HepG2 (cell line): ENCODE measurements at regions not wholly inside any gene's neighbourhood (a gene's known extent, or its start where the extent isn't known, plus 50 kb on each side); places are given as distances from the start of the nearest gene placed in this dataset.

Experiments
- ATAC-seq: fragments of 200-7000 bp; cut with Tn5 transposase; 3 replicates; pipeline ENCODE4 v1.9.1; 2020; ENCODE audit warnings: mild to moderate bottlenecking, moderate library complexity
- BruUV-seq: library from RNA; stranded (reverse); fragments of 400-500 nt; replicated peaks from 2 replicates; lab custom pipeline; 2021; lab: Mats Ljungman, UMichigan
- CTCF ChIA-PET: fragments of 300-600 bp; formaldehyde crosslinking; extraction: SDS; loops from one replicate; lab custom pipeline; 2021; ENCODE audit warnings: low total read pairs, inconsistent platforms, low intra/inter-chr PET ratio; lab: Yijun Ruan, JAX
- POLR2A ChIA-PET: fragments of 350-600 bp; sonication (Branson Sonifier 250); formaldehyde crosslinking; loops from one replicate; lab custom pipeline; 2020; ENCODE audit warnings: antibody characterized with exemption, inconsistent platforms; lab: Yijun Ruan, JAX
- DNase-seq: peaks from one replicate; pipeline ENCODE4 v3.0.0-alpha.2; 2015; ENCODE audit warnings: low spot score
- FAIRE-seq: peaks from 3 replicates; lab custom pipeline; 2011; peaks lifted over from hg19 to GRCh38; lab: Jason Lieb, UNC
- H2AFZ ChIP-seq: one replicate; pipeline ENCODE4 v1.6.1; 2011; ENCODE audit warnings: low read length, inconsistent platforms
- H3K27ac ChIP-seq: fragments of 300-600 bp; 3 replicates; pipeline ENCODE4 v1.8.0; 2011; ENCODE audit warnings: mixed run types, mild to moderate bottlenecking, mixed read lengths, low read length, inconsistent platforms; ENCODE audit not compliant: insufficient read depth; ENCODE audit errors: extremely low read length
- H3K27me3 ChIP-seq, 2 experiments: fragments of 200-600 bp in 1 of 2; 2 replicates in 1 of 2; 3 replicates in 1 of 2; pipeline versions ENCODE4 v1.6.0 to v1.8.0; 2011; ENCODE audit warnings: low read length in 2 of 2, mild to moderate bottlenecking in 2 of 2, moderate library complexity in 2 of 2, inconsistent platforms in 1 of 2; ENCODE audit not compliant: insufficient read depth in 2 of 2, control insufficient read depth in 1 of 2
- H3K36me3 ChIP-seq, 2 experiments: fragments of 200-600 bp in 1 of 2; replicated peaks in 1 of 2; 2 replicates in 1 of 2; 3 replicates in 1 of 2; pipeline versions ENCODE4 v1.5.1 to v1.8.0; 2011; ENCODE audit warnings: low read length in 2 of 2, inconsistent platforms in 1 of 2; ENCODE audit not compliant: insufficient read depth in 2 of 2, control insufficient read depth in 1 of 2
- H3K4me1 ChIP-seq: 2 replicates; pipeline ENCODE4 v1.5.1; 2012; ENCODE audit warnings: low read length, inconsistent platforms; ENCODE audit not compliant: insufficient read depth
- H3K4me2 ChIP-seq: 2 replicates; pipeline ENCODE4 v1.6.0; 2011; ENCODE audit warnings: low read depth, low read length, inconsistent platforms
- H3K4me3 ChIP-seq, 3 experiments: fragments of 200-600 bp in 1 of 3; sonication (generic), shearing (Covaris generic) in 1 of 3; replicated peaks in 1 of 3; 2 replicates each; pipeline ENCODE4 v1.5.1; 2011 to 2016; ENCODE audit warnings: low read length in 3 of 3, inconsistent platforms in 2 of 3, low read depth in 2 of 3, mild to moderate bottlenecking in 2 of 3, control low read depth in 1 of 3, mixed read lengths in 1 of 3; ENCODE audit not compliant: insufficient read depth in 1 of 3
- H3K79me2 ChIP-seq: one replicate; pipeline ENCODE4 v1.6.1; 2011; ENCODE audit warnings: low read length, inconsistent platforms; ENCODE audit not compliant: insufficient read depth
- H3K9ac ChIP-seq: 2 replicates; pipeline ENCODE4 v1.6.0; 2011; ENCODE audit warnings: mild to moderate bottlenecking, low read depth, low read length, inconsistent platforms; ENCODE audit not compliant: insufficient read depth
- H3K9me3 ChIP-seq: 2 replicates; pipeline ENCODE4 v1.5.1; 2012; ENCODE audit warnings: mild to moderate bottlenecking, low read length
- H4K20me1 ChIP-seq: 2 replicates; pipeline ENCODE4 v1.6.0; 2011; ENCODE audit warnings: inconsistent platforms, mild to moderate bottlenecking, low read length, moderate library complexity; ENCODE audit not compliant: insufficient read depth
- AHR ChIP-seq: IDR thresholded peaks from 2 replicates; pipeline ENCODE4 v1.6.1; 2018; ENCODE audit warnings: missing genetic modification reagents, missing compliant biosample characterization
- POLR2AphosphoS5 ChIP-seq: IDR thresholded peaks from 2 replicates; pipeline ENCODE4 v1.6.1; 2012; ENCODE audit warnings: low read depth, low read length
- U2AF2 ChIP-seq: fragments of 200-400 bp; formaldehyde crosslinking; IDR thresholded peaks from 2 replicates; pipeline ENCODE4 v1.6.1; 2017; ENCODE audit warnings: low read depth, mild to moderate bottlenecking, low read length
- ZNF121 ChIP-seq: sonication (generic); formaldehyde crosslinking; IDR thresholded peaks from 2 replicates; pipeline ENCODE4 v1.5.0; 2020; ENCODE audit warnings: mild to moderate bottlenecking, missing genetic modification reagents
- whole genome bisulfite sequencing: methylation state at CpG from one replicate; pipeline ENCODE4 v1.1.6; 2017; ENCODE audit warnings: low lambda C conversion rate; 5-methylcytosine and 5-hydroxymethylcytosine counted together
- in situ Hi-C: cut with HindIII; loops from 2 replicates; pipeline ENCODE4 v1.10.0; 2017; ENCODE audit warnings: low pct_unique_long_range_greater_than_20kb; ENCODE audit not compliant: extremely low pct_ligation_motif_present
- intact Hi-C: fragments of 100-400 bp; cut with micrococcal nuclease; formaldehyde crosslinking; loops from one replicate; pipeline ENCODE4 v1.10.0; 2022; ENCODE audit not compliant: unreplicated experiment

DNA sequence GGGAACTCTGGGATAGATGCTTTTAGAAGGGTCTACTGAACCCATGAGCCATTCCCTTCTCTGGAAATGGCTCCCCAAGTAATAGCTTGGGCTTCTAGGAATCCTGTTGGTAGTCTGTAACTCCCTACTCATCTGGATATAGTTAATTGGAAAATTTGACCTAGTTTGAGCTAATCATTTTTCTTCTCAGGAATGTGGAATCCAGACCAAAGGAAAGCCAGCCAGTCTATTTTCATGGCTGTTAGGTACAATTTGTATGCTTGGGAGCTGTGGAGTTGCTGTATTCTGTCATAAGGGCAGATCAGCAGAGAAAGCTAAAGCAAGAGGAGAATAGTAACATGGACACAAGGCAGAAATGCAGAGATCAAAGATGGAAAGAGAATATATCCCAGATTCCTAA lies 71.6 kb upstream of the C1GALT1 start:
- Histone ChIP-seq H4K20me1 (no peaks in the 10 kb centered on the region), H3K9me3 (peaks cover 8% of the 10 kb centered on the region), H3K4me3 (no peak overlapping the region), H3K79me2 (no peaks in the 10 kb centered on the region), H3K27ac (no peak overlapping the region), H3K27me3 (no peaks in the 10 kb centered on the region), H3K4me2 (no peak overlapping the region), H3K36me3 (no peaks in the 10 kb centered on the region), H3K9ac (no peak overlapping the region), H3K4me1 (peaks cover 64% of the 10 kb centered on the region), H2AFZ (no peak overlapping the region)
- ATAC-seq, result no peak
- no peak for TF ChIP-seq POLR2AphosphoS5
- TF ChIP-seq AHR (CRISPR knock-in tag), result no peak
- ChIA-PET POLR2A (interaction anchor here (1.1 kb wide), 1 partner anchor 71 kb away, joined by 4 read pairs; no protein-coding TSS in a partner anchor), CTCF (no interaction called here)
- BruUV-seq, result no TSS peak
- FAIRE-seq, result no peak
- intact Hi-C loops, result loop anchor here (5.0 kb wide), 1 partner anchor 37 kb away; no protein-coding TSS in a partner anchor
- no peak for DNase-seq
- in situ Hi-C loops, result no loop called here

DNA sequence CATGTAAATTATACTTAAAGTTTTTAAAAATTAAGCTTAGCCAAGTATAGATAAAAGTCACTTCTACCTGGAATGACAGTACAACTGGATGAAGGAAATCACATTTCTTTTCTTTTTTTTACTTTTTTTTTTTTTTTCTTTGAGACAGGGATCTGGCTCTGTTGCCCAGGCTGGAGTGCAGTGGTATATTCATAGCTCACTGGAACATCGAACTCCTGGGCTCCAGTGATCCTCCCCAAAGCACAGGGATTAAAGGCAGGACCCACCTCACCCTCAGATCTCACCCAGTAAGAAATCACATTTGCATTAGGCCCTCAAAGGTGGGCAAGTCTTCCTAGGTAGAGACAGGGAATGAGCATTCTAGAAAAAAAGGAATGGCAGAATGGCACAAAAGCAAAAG lies 69.5 kb upstream of the C1GALT1 start:
- POLR2A ChIA-PET, result interaction anchor here (2.1 kb wide), 1 partner anchor 69 kb away, joined by 10 read pairs; the partner anchor contains the start of gene C1GALT1
- Histone ChIP-seq H3K9me3 (peaks cover 8% of the 10 kb centered on the region), H4K20me1 (no peaks in the 10 kb centered on the region), H3K4me3 (no peak overlapping the region), H3K9ac (no peak overlapping the region), H3K27ac (no peak overlapping the region), H3K79me2 (no peaks in the 10 kb centered on the region), H3K36me3 (no peaks in the 10 kb centered on the region), H3K4me2 (no peak overlapping the region), H3K4me1 (peaks cover 82% of the 10 kb centered on the region), H3K27me3 (no peaks in the 10 kb centered on the region), H2AFZ (no peak overlapping the region)
- FAIRE-seq (no peak), ATAC-seq (no peak), DNase-seq (no peak)
- CTCF ChIA-PET, result no interaction called here
- TF ChIP-seq ZNF121 (CRISPR knock-in tag) (peak; percentile 83), U2AF2 (no peak)
- intact Hi-C loops (loop anchor here (5.0 kb wide), 1 partner anchor 34 kb away; no protein-coding TSS in a partner anchor), in situ Hi-C loops (no loop called here)
- no TSS peak for BruUV-seq
- 90% methylated on average over 1 of the region's 1 CpG for WGBS
